ENCODE measurements at regions not wholly inside any gene's neighbourhood (a gene's known extent, or its start where the extent isn't known, plus 50 kb on each side); places are given as distances from the start of the nearest gene placed in this dataset.

- peak overlapping the region; percentile 34; the same call in 2 of the 3 replicates for H3K4me3 ChIP-seq
- ATAC-seq: peak in 1 of 2 experiments; percentile 43; a peak in 4 of 6 replicates
- CTCF ChIA-PET: interaction anchor here (0.6 to 17.5 kb wide), 60 partner anchors 8 to 1604 kb away, joined by 3 to 185 read pairs (median 4); no protein-coding TSS in a partner anchor
These were observed 226.2 kb upstream of the IGF1R start for GRCh38 chr15:98422130-98422478.

GRCh38 chr15:98425173-98425572 is 223.2 kb upstream of the IGF1R start:
- TF ChIP-seq GATA3 (IDR thresholded peaks at IDR 0.05; ENCODE audit: borderline replicate concordance) (no peak), RCOR1 (IDR thresholded peaks at IDR 0.05; ENCODE audit: low read depth, low read length) (no peak), CBX2 (IDR thresholded peaks at IDR 0.05; ENCODE audit: borderline replicate concordance, low read depth) (no peak), RAD21 (conservative IDR thresholded peaks at IDR 0.05 in 1 of 2, IDR thresholded peaks at IDR 0.05 in 1 of 2) (no peak), BHLHE40 (IDR thresholded peaks at IDR 0.05; ENCODE audit: low read depth, low read length) (no peak), ZC3H11A (IDR thresholded peaks at IDR 0.05) (no peak), TFCP2L1 (CRISPR knock-in tag; IDR thresholded peaks at IDR 0.05) (no peak), KDM1A (IDR thresholded peaks at IDR 0.05; ENCODE audit: low read depth) (no peak)
- TF ChIP-seq, protein P1, sequence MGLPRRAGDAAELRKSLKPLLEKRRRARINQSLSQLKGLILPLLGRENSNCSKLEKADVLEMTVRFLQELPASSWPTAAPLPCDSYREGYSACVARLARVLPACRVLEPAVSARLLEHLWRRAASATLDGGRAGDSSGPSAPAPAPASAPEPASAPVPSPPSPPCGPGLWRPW (IDR thresholded peaks at IDR 0.05): no peak
- H3K4me3 ChIP-seq: no peak overlapping the region

More at GRCh38 chr15:98422130-98422478, 226.2 kb upstream of the IGF1R start:
- 21% methylated on average over 13 of the region's 13 CpGs for WGBS (ENCODE audit: missing lambda C conversion rate)
- TF ChIP-seq RCOR1 (IDR thresholded peaks at IDR 0.05; ENCODE audit: low read depth, low read length) (no peak), JUNB (IDR thresholded peaks at IDR 0.05) (no peak), ZFP36 (IDR thresholded peaks at IDR 0.05; ENCODE audit: borderline replicate concordance, partially characterized antibody) (no peak), NR3C1 (IDR thresholded peaks at IDR 0.05) (no peak), ESRRA (IDR thresholded peaks at IDR 0.05; ENCODE audit: borderline replicate concordance, low read length) (no peak), MAX (IDR thresholded peaks at IDR 0.05) (no peak), EP300 (IDR thresholded peaks at IDR 0.05) (no peak), EHF (CRISPR knock-in tag; IDR thresholded peaks at IDR 0.05) (no peak), FOSB (CRISPR knock-in tag; IDR thresholded peaks at IDR 0.05) (no peak), GATA3 (IDR thresholded peaks at IDR 0.05; ENCODE audit: borderline replicate concordance) (no peak), EHMT2 (IDR thresholded peaks at IDR 0.05; ENCODE audit: low read depth) (no peak), CEBPB (IDR thresholded peaks at IDR 0.05) (no peak), CHD2 (IDR thresholded peaks at IDR 0.05; ENCODE audit: low read length, partially characterized antibody) (no peak)
- TF ChIP-seq, protein P2, sequence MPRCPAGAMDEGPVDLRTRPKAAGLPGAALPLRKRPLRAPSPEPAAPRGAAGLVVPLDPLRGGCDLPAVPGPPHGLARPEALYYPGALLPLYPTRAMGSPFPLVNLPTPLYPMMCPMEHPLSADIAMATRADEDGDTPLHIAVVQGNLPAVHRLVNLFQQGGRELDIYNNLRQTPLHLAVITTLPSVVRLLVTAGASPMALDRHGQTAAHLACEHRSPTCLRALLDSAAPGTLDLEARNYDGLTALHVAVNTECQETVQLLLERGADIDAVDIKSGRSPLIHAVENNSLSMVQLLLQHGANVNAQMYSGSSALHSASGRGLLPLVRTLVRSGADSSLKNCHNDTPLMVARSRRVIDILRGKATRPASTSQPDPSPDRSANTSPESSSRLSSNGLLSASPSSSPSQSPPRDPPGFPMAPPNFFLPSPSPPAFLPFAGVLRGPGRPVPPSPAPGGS (IDR thresholded peaks at IDR 0.05): no peak
- TF ChIP-seq, protein P3, sequence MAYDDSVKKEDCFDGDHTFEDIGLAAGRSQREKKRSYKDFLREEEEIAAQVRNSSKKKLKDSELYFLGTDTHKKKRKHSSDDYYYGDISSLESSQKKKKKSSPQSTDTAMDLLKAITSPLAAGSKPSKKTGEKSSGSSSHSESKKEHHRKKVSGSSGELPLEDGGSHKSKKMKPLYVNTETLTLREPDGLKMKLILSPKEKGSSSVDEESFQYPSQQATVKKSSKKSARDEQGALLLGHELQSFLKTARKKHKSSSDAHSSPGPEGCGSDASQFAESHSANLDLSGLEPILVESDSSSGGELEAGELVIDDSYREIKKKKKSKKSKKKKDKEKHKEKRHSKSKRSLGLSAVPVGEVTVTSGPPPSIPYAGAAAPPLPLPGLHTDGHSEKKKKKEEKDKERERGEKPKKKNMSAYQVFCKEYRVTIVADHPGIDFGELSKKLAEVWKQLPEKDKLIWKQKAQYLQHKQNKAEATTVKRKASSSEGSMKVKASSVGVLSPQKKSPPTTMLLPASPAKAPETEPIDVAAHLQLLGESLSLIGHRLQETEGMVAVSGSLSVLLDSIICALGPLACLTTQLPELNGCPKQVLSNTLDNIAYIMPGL (CRISPR knock-in tag; IDR thresholded peaks at IDR 0.05; ENCODE audit: borderline replicate concordance): no peak
- POLR2A ChIA-PET: interaction anchor here (1.4 kb wide), 1 partner anchor 111 kb away, joined by 3 read pairs; no protein-coding TSS in a partner anchor
- FAIRE-seq (no peak), DNase-seq (ENCODE audit: low read depth in 1 of 2, low spot score in 1 of 2) (no peak)
- H3K4me2 ChIP-seq: peak overlapping the region; percentile 92
- H3K9me3 ChIP-seq: no peaks in the 10 kb centered on the region
- peaks cover 12% of the 10 kb centered on the region; the same call in 2 of the 3 replicates for H3K4me1 ChIP-seq
- no peak overlapping the region for H3K27ac ChIP-seq

More at GRCh38 chr15:98425173-98425572, 223.2 kb upstream of the IGF1R start:
- 19% methylated on average over 11 of the region's 11 CpGs for WGBS (ENCODE audit: missing lambda C conversion rate)
- FAIRE-seq (no peak), DNase-seq (ENCODE audit: low read depth in 1 of 2, low spot score in 1 of 2) (no peak), ATAC-seq (no peak)
- Histone ChIP-seq H3K9me3 (no peaks in the 10 kb centered on the region), H3K4me2 (no peak overlapping the region), H3K4me1 (peaks cover 12% of the 10 kb centered on the region; the same call in 2 of the 3 replicates), H3K27ac (no peak overlapping the region)
- POLR2A ChIA-PET: no interaction called here
- CTCF ChIA-PET: interaction anchor here (1.2 to 17.5 kb wide), 6 partner anchors 9 to 133 kb away, joined by 4 to 185 read pairs (median 47); no protein-coding TSS in a partner anchor

Data from A549 (cell line).